Sigmoid colon (tissue), 4 donors: ENCODE measurements at regions not wholly inside any gene's neighbourhood (a gene's known extent, or its start where the extent isn't known, plus 50 kb on each side); places are given as distances from the start of the nearest gene placed in this dataset.

Experiments used
- CTCF ChIP-seq, 4 experiments: fragments of 450-650 bp in 3 of 4; fragments of 200-600 bp in 1 of 4; IDR thresholded peaks; one replicate each; pipeline ENCODE4 v1.5.1; 2016 to 2019; ENCODE audit warnings: antibody characterized with exemption in 4 of 4, mild to moderate bottlenecking in 3 of 4, moderate library complexity in 2 of 4
- EP300 ChIP-seq, 4 donors: sonication (generic); formaldehyde crosslinking; IDR thresholded peaks; one replicate each; pipeline ENCODE4 v1.6.1; 2017; ENCODE audit warnings: antibody characterized with exemption in 4 of 4
- POLR2A ChIP-seq, 2 donors: fragments of 450-650 bp; IDR thresholded peaks; one replicate each; pipeline ENCODE4 v1.6.1; 2016; ENCODE audit warnings: antibody characterized with exemption in 2 of 2, mild to moderate bottlenecking in 2 of 2, moderate library complexity in 2 of 2
- POLR2AphosphoS5 ChIP-seq, 4 donors: sonication (generic); formaldehyde crosslinking; IDR thresholded peaks; one replicate each; pipeline ENCODE4 v1.6.1; 2017; ENCODE audit warnings: antibody characterized with exemption in 4 of 4

- TF ChIP-seq POLR2AphosphoS5 (IDR thresholded peaks at IDR 0.05) (no peak), CTCF (IDR thresholded peaks at IDR 0.05) (no peak), POLR2A (IDR thresholded peaks at IDR 0.05) (no peak), EP300 (IDR thresholded peaks at IDR 0.05) (no peak)
Observed at GRCh38 chr14:26741711-26742212, 143.9 kb upstream of the NOVA1 start.
